H1 (cell line): ENCODE measurements at regions not wholly inside any gene's neighbourhood (a gene's known extent, or its start where the extent isn't known, plus 50 kb on each side); places are given as distances from the start of the nearest gene placed in this dataset.

Experiments used
- CTCF ChIA-PET: fragments of 300-600 bp; sonication (Branson Sonifier 250); formaldehyde crosslinking; loops from one replicate; lab custom pipeline; 2021; ENCODE audit not compliant: partially characterized antibody; lab: Charles Lee
- POLR2A ChIA-PET: fragments of 300-600 bp; sonication (Branson Sonifier 250); formaldehyde crosslinking; loops from one replicate; lab custom pipeline; 2021; ENCODE audit warnings: inconsistent platforms; ENCODE audit not compliant: partially characterized antibody; lab: Charles Lee
- DNase-seq, 2 experiments: peaks; one replicate each; pipeline versions ENCODE4 v3.0.0 to v3.0.0-alpha.2; 2010 to 2022; ENCODE audit warnings: low spot score in 2 of 2, low read depth in 1 of 2, mixed read lengths in 1 of 2
- FAIRE-seq: peaks from 2 replicates; lab custom pipeline; 2011; peaks lifted over from hg19 to GRCh38; lab: Jason Lieb, UNC
- H2AFZ ChIP-seq: 2 replicates; pipeline ENCODE4 v1.8.1; 2012; ENCODE audit warnings: low read length, inconsistent platforms
- H2AK5ac ChIP-seq: 2 replicates; pipeline ENCODE4 v1.6.1; 2013; ENCODE audit warnings: low read depth, low read length
- H2BK120ac ChIP-seq: replicated peaks from 2 replicates; pipeline ENCODE3; 2013; ENCODE audit warnings: low read depth, low read length, inconsistent platforms
- H2BK12ac ChIP-seq: 2 replicates; pipeline ENCODE4 v1.6.1; 2013; ENCODE audit warnings: low read depth, low read length
- H2BK15ac ChIP-seq: 2 replicates; pipeline ENCODE4 v1.6.1; 2013; ENCODE audit warnings: low read length
- H2BK20ac ChIP-seq: 2 replicates; pipeline ENCODE4 v1.6.1; 2013; ENCODE audit warnings: low read length
- H2BK5ac ChIP-seq: 2 replicates; pipeline ENCODE4 v1.6.1; 2013; ENCODE audit warnings: low read depth, low read length
- H3K14ac ChIP-seq: 2 replicates; pipeline ENCODE4 v1.6.1; 2013; ENCODE audit warnings: inconsistent platforms; ENCODE audit not compliant: insufficient read length
- H3K18ac ChIP-seq: 2 replicates; pipeline ENCODE4 v1.6.1; 2013; ENCODE audit warnings: low read length; ENCODE audit errors: extremely low read depth
- H3K23ac ChIP-seq: 2 replicates; pipeline ENCODE4 v1.6.1; 2013; ENCODE audit warnings: inconsistent platforms; ENCODE audit not compliant: insufficient read length
- H3K23me2 ChIP-seq: 2 replicates; pipeline ENCODE4 v1.6.1; 2013; ENCODE audit warnings: low read depth, low read length
- H3K27ac ChIP-seq: 2 replicates; pipeline ENCODE4 v1.6.1; 2011; ENCODE audit warnings: low read depth, low read length, inconsistent platforms
- H3K27me3 ChIP-seq, 4 experiments: replicated peaks in 1 of 4; 1 replicate in 1 of 4; 2 replicates in 3 of 4; pipeline versions ENCODE4 v1.6.1 to v1.8.1; 2011 to 2013; ENCODE audit warnings: low read length in 3 of 4, mild to moderate bottlenecking in 3 of 4, inconsistent platforms in 2 of 4, mixed read lengths in 2 of 4, moderate library complexity in 1 of 4; ENCODE audit not compliant: control insufficient read depth in 3 of 4, insufficient read depth in 3 of 4; ENCODE audit errors: extremely low read depth in 1 of 4
- H3K36me3 ChIP-seq, 4 experiments: 2 replicates each; pipeline versions ENCODE4 v1.6.1 to v1.8.1; 2011 to 2013; ENCODE audit warnings: mild to moderate bottlenecking in 4 of 4, low read length in 3 of 4, moderate library complexity in 2 of 4, control low read depth in 1 of 4, inconsistent platforms in 1 of 4; ENCODE audit not compliant: insufficient read depth in 4 of 4, control insufficient read depth in 2 of 4
- H3K4ac ChIP-seq: replicated peaks from 2 replicates; pipeline ENCODE3; 2013; ENCODE audit warnings: low read length, low read depth, mixed read lengths, inconsistent platforms; ENCODE audit not compliant: insufficient read length
- H3K4me1 ChIP-seq, 4 experiments: replicated peaks in 1 of 4; 1 replicate in 1 of 4; 2 replicates in 3 of 4; pipeline versions ENCODE4 v1.6.1 to v1.8.1; 2011 to 2013; ENCODE audit warnings: low read length in 3 of 4, inconsistent platforms in 2 of 4, mixed read lengths in 1 of 4; ENCODE audit not compliant: insufficient read depth in 4 of 4, control insufficient read depth in 3 of 4
- H3K4me2 ChIP-seq, 2 experiments: 2 replicates each; pipeline versions ENCODE4 v1.6.1 to v1.8.1; 2011 to 2013; ENCODE audit warnings: low read depth in 2 of 2, low read length in 2 of 2, control low read depth in 1 of 2, inconsistent platforms in 1 of 2, mild to moderate bottlenecking in 1 of 2; ENCODE audit not compliant: insufficient read depth in 1 of 2
- H3K4me3 ChIP-seq, 4 experiments: fragments of 200-600, 300-600 bp in 1 of 4; sonication (generic), shearing (Covaris generic), sonication (Bioruptor Twin) in 1 of 4; 2 replicates each; pipeline versions ENCODE4 v1.5.1 to v1.8.1; 2011 to 2016; ENCODE audit warnings: low read length in 4 of 4, low read depth in 3 of 4, control low read depth in 2 of 4, inconsistent platforms in 2 of 4, mild to moderate bottlenecking in 2 of 4, mixed read lengths in 1 of 4, moderate library complexity in 1 of 4; ENCODE audit not compliant: insufficient read depth in 2 of 4; ENCODE audit errors: extremely low read depth in 1 of 4
- H3K56ac ChIP-seq: replicated peaks from 2 replicates; pipeline ENCODE3; 2013; ENCODE audit warnings: low read depth, mild to moderate bottlenecking, mixed read lengths, low read length, inconsistent platforms; ENCODE audit not compliant: insufficient read length
- H3K79me1 ChIP-seq: 2 replicates; pipeline ENCODE4 v1.6.1; 2013; ENCODE audit warnings: low read depth, low read length, control low read depth
- H3K79me2 ChIP-seq, 2 experiments: 2 replicates each; pipeline versions ENCODE4 v1.6.1 to v1.8.1; 2012 to 2013; ENCODE audit warnings: low read length in 2 of 2, mild to moderate bottlenecking in 2 of 2, inconsistent platforms in 1 of 2; ENCODE audit not compliant: insufficient read depth in 2 of 2, control insufficient read depth in 1 of 2
- H3K9ac ChIP-seq, 4 experiments: replicated peaks in 1 of 4; 1 replicate in 1 of 4; 2 replicates in 3 of 4; pipeline versions ENCODE4 v1.6.1 to v1.8.1; 2011 to 2013; ENCODE audit warnings: low read depth in 3 of 4, low read length in 3 of 4, control low read depth in 2 of 4, mild to moderate bottlenecking in 2 of 4, moderate library complexity in 2 of 4, inconsistent platforms in 1 of 4; ENCODE audit errors: extremely low read depth in 1 of 4
- H3K9me3 ChIP-seq, 2 experiments: 2 replicates each; pipeline versions ENCODE4 v1.6.1 to v1.8.1; 2012 to 2013; ENCODE audit warnings: mild to moderate bottlenecking in 2 of 2, moderate library complexity in 2 of 2, control low read depth in 1 of 2, inconsistent platforms in 1 of 2, low read depth in 1 of 2, low read length in 1 of 2, mixed read lengths in 1 of 2; ENCODE audit not compliant: insufficient read depth in 2 of 2
- H4K20me1 ChIP-seq, 2 experiments: replicated peaks in 1 of 2; 2 replicates each; pipeline versions ENCODE3 to v1.8.1; 2011 to 2013; ENCODE audit warnings: inconsistent platforms in 2 of 2, low read length in 2 of 2, mild to moderate bottlenecking in 1 of 2; ENCODE audit not compliant: insufficient read depth in 2 of 2, control insufficient read depth in 1 of 2
- H4K5ac ChIP-seq: 2 replicates; pipeline ENCODE4 v1.6.1; 2013; ENCODE audit warnings: low read length, low read depth, mixed read lengths, inconsistent platforms; ENCODE audit not compliant: insufficient read length
- H4K8ac ChIP-seq: 2 replicates; pipeline ENCODE4 v1.8.0; 2013; ENCODE audit warnings: mild to moderate bottlenecking, moderate library complexity, low read length, inconsistent platforms; ENCODE audit not compliant: insufficient read depth; ENCODE audit errors: extremely low read depth
- H4K91ac ChIP-seq: replicated peaks from 2 replicates; pipeline ENCODE3; 2013; ENCODE audit warnings: low read length, mixed read lengths, inconsistent platforms; ENCODE audit not compliant: insufficient read length
- CBX8 ChIP-seq: fragments of 300-800, 300-1000 bp; sonication (generic); IDR thresholded peaks from 2 replicates; pipeline ENCODE4 v1.7.1; 2016; ENCODE audit warnings: low read depth, low read length, borderline replicate concordance
- CHD1 ChIP-seq: IDR thresholded peaks from 2 replicates; pipeline ENCODE4 v1.6.1; 2012; ENCODE audit warnings: low read depth, low read length, improper control_type of control experiment
- HDAC2 ChIP-seq, 2 experiments: fragments of 300-600 bp in 1 of 2; sonication (generic) in 1 of 2; IDR thresholded peaks; 2 replicates each; pipeline ENCODE4 v1.6.1; 2011 to 2012; ENCODE audit warnings: low read depth in 2 of 2, low read length in 2 of 2, mild to moderate bottlenecking in 2 of 2, moderate library complexity in 2 of 2, borderline replicate concordance in 1 of 2, inconsistent platforms in 1 of 2
- KDM5A ChIP-seq: fragments of 200-600 bp; IDR thresholded peaks from 2 replicates; pipeline ENCODE4 v1.7.1; 2012; ENCODE audit warnings: mild to moderate bottlenecking, low read length, inconsistent platforms, mixed read lengths
- POLR2AphosphoS5 ChIP-seq: IDR thresholded peaks from 2 replicates; pipeline ENCODE4 v1.6.1; 2011; ENCODE audit warnings: low read depth, low read length
- RXRA ChIP-seq: IDR thresholded peaks from 2 replicates; pipeline ENCODE4 v1.6.1; 2011; ENCODE audit warnings: low read depth, mild to moderate bottlenecking, low read length, moderate library complexity; ENCODE audit not compliant: insufficient read depth
- SAP30 ChIP-seq: fragments of 300-600 bp; sonication (generic); IDR thresholded peaks from 2 replicates; pipeline ENCODE4 v1.7.1; 2012; ENCODE audit warnings: low read length, moderate library complexity, mild to moderate bottlenecking, inconsistent platforms; ENCODE audit not compliant: insufficient read depth, insufficient replicate concordance
- TBP ChIP-seq: IDR thresholded peaks from 2 replicates; pipeline ENCODE4 v1.6.1; 2011; ENCODE audit warnings: low read depth, low read length, improper control_type of control experiment
- TCF12 ChIP-seq: IDR thresholded peaks from 2 replicates; pipeline ENCODE4 v1.6.1; 2011; ENCODE audit warnings: low read depth, mild to moderate bottlenecking, low read length
- YY1 ChIP-seq: IDR thresholded peaks from 2 replicates; pipeline ENCODE4 v1.6.1; 2011; ENCODE audit warnings: low read depth, mild to moderate bottlenecking, low read length
- ZNF274 ChIP-seq: IDR thresholded peaks from 2 replicates; pipeline ENCODE4 v1.7.0; 2012; ENCODE audit warnings: low read length, borderline replicate concordance; ENCODE audit errors: extremely low read depth

DNA sequence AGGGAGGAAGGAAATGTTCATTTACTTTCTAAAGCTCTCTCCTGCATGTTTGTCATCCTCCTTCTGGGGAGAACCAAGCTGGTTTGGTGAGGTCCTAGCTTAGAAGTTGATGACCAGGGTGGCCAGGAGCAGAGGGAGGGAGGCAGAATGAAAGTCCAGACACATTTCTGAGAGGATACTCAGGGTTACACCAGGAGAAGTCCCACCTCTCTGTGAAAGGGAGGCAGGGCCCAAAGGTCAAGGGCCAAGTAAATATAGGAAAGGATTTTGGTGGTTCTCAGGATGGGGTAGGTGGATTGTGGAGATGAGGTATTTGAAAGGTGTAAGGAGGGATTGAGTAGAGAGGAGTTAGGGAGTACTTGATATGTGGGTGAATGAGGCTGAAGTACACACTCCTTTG, 58.0 kb upstream of the FBXO11 start:
- Histone ChIP-seq H3K9ac (no peak overlapping the region), H4K20me1 (no peaks in the 10 kb centered on the region), H3K4me3 (no peak overlapping the region), H3K23ac (no peak overlapping the region), H3K36me3 (no peaks in the 10 kb centered on the region), H3K4ac (peak overlapping the region; percentile 41), H4K8ac (no peak overlapping the region), H3K56ac (no peak overlapping the region), H3K79me2 (no peaks in the 10 kb centered on the region), H2BK5ac (no peak overlapping the region), H3K23me2 (no peaks in the 10 kb centered on the region), H2BK20ac (no peak overlapping the region), H3K27me3 (no peaks in the 10 kb centered on the region), H2BK12ac (no peak overlapping the region), H4K5ac (no peak overlapping the region), H3K14ac (no peak overlapping the region), H4K91ac (no peak overlapping the region), H3K9me3 (no peaks in the 10 kb centered on the region), H2BK15ac (no peak overlapping the region), H3K18ac (no peak overlapping the region), H2AK5ac (no peak overlapping the region), H2BK120ac (no peak overlapping the region), H2AFZ (0 out of 2 replicates have a peak overlapping the region, but pooled peaks have one; percentile 3), H3K4me1 (no peaks in the 10 kb centered on the region), H3K27ac (no peak overlapping the region), H3K4me2 (no peak overlapping the region), H3K79me1 (no peaks in the 10 kb centered on the region)
- DNase-seq (no peak), FAIRE-seq (no peak)
- ChIA-PET CTCF (interaction anchor here (0.9 to 1.4 kb wide), 2 partner anchors 57 to 117 kb away, joined by 3 to 4 read pairs; no protein-coding TSS in a partner anchor), POLR2A (no interaction called here)
- no peak for TF ChIP-seq KDM5A
- TF ChIP-seq SAP30: no peak
- no peak for TF ChIP-seq HDAC2 (IDR thresholded peaks at IDR 0.05; ENCODE audit: borderline replicate concordance in 1 of 2, low read depth in 2 of 2, low read length in 2 of 2)
- no peak for TF ChIP-seq POLR2AphosphoS5
- no peak for TF ChIP-seq ZNF274
- TF ChIP-seq TBP: no peak
- no peak for TF ChIP-seq RXRA
- TF ChIP-seq CHD1: no peak
- no peak for TF ChIP-seq CBX8
- TF ChIP-seq YY1: no peak
- TF ChIP-seq TCF12: no peak
